CD4-positive, alpha-beta T cell treated with Interleukin-2 at 100 ng/mL for 4 hours (primary cell): ENCODE measurements at regions not wholly inside any gene's neighbourhood (a gene's known extent, or its start where the extent isn't known, plus 50 kb on each side); places are given as distances from the start of the nearest gene placed in this dataset.

Experiments
- DNase-seq: peaks from one replicate; pipeline ENCODE4 v3.0.0-alpha.2; 2020; ENCODE audit warnings: low spot score

- no peak for DNase-seq
Measured at GRCh38 chr14:101405171-101405883, 156.0 kb upstream of the DIO3 start.

DNA sequence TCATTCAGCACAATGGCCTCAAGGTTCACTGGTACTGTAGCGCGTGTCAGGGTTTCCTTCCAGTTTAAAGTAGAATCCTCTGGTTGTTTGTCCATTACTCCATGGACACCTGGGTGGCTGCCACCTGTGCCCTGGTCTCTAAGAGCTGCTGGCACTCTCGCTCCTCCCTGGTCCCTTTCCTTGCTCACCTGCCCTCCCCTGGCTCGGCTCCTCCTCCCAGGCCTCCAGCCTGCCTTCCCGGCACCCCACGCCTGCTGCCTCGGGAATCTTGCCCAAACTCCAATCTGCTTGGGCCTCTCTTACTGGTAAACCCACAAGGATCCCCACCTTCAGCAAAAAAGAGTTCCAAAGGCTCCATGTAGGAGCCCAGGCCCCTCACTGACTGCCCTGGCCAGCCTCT lies 154.4 kb upstream of the DIO3 start:
- DNase-seq: no peak

DNA sequence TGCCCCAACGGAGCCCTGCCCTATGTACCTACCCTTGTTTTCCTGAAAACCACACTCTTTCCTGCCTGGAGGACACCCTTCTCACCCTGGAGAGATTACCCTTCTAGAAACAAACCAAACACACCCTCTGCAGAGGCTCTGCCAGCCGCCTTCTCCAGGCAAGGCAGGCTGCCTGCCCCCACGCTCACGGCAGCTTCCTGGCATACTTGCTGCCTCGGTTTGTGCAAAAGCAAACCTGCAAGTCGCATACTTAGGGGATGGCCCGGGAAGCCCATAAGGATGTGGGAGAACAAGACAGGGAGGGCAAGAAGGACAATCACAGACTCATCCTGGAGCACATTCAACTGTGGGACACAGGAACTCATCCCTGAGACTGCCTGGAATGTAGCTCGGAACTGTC lies 154.0 kb upstream of the DIO3 start:
- DNase-seq: no peak

- DNase-seq: no peak
Measured at GRCh38 chr14:101408077-101408831, 153.0 kb upstream of the DIO3 start.

DNA sequence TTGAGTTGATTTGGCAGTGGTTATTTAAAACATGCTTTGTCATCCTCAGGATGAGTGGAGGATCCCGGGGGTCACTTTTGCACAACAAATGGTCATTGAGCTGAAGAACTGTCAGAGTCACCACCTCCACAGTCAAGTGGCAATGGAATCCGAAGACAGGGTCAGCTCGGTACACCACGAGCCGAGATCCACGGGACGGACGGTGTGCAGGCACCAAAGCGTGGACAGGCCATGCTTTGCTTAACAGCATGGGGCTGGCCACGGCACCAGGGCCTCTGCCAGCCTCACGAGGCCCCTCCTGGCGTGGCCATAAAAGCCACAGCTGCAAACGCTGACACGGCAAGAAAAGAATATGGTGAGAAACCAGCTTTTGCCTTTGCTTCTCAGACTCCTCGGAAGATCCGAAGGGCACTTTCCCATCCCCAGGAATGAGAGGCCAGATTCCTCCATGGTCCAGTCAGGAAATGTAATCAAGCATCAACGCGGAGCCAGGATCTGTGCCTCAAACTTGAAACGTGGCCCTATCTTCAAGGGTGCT lies 152.2 kb upstream of the DIO3 start:
- DNase-seq: no peak

GRCh38 chr14:101410126-101410525 lies 151.2 kb upstream of the DIO3 start:
- no peak for DNase-seq

DNA sequence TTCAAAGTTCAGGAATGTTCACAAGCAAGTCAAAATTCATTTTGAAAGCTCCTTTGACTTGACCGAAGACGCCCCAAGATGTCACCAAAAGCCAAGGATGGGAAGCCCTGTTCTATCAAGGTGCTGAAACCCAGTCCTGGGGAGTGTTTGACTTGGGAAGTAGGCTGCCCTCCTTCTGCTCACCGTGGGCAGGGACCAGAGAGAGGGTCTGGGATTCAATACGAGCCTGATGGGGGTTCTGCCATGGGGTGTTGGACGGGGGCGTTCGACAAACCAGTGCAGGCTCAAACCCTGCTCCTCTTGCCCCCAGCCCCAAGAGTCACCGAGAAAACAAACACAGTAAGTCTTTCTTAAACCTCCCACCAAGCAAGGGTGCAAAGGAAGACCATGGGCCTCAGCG lies 150.1 kb upstream of the DIO3 start:
- no peak for DNase-seq

DNA sequence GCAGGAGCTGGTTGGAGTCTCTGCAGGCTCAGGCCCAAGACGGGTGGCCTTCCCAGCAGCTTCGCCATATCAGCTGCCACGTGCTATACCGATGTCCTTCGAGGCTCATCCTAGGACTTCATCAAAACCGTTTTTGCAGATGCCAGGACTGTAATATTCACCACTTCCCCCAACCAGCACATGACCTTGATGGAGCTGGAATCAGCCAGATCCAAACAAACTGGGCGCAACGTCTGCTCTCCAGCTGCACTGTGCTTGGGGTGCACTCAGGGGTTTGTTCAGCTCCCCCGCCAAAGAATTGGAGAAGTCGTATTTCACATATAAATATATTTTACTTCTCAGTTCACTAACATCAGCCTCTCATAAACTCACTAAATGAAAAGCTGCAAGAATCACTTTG lies 149.5 kb upstream of the DIO3 start:
- DNase-seq: no peak

- no peak for DNase-seq
Measured at GRCh38 chr14:101412739-101413138, 148.6 kb upstream of the DIO3 start.

DNA sequence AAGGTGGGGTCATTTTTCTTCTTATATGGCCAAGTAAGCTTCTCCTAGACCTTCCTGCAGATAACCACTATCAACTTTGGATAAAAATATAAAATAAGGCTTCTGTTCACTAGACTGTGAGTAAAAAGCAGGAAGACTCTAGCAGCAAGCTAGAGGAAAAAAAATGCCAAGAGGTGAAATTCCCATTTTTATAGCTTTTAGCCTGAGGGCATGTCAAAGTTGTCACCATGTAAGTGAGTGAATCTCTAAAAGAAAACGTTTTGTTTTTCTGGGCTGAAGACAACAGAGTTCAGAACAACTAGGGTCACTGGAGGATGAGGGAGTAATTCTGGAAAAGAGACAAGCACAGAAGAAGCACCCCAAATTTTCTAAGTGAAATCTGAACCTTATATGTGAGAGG lies 143.9 kb upstream of the DIO3 start:
- DNase-seq: no peak

GRCh38 chr14:101418601-101419000 lies 142.7 kb upstream of the DIO3 start:
- no peak for DNase-seq

DNA sequence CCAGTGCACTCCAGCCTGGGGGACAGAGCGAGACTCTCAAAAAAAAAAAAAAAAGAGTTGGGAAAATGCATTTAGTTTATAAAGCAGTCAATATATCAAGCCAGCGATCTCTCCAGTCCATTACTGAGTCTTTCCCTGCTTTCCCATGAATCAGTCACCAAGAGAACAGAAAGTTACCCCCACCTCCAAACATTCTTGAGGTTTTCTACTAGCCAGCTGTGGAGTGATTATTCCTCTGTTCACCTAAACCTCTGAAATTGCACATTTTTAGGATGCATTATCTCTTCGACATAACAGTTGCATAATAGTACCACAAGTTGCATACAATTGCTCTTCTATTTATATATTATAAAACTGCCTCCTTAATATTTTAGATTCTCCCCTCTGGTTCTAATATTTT lies 134.8 kb upstream of the DIO3 start:
- no peak for DNase-seq

- no peak for DNase-seq
Measured at GRCh38 chr14:101428409-101428808, 132.9 kb upstream of the DIO3 start.

DNA sequence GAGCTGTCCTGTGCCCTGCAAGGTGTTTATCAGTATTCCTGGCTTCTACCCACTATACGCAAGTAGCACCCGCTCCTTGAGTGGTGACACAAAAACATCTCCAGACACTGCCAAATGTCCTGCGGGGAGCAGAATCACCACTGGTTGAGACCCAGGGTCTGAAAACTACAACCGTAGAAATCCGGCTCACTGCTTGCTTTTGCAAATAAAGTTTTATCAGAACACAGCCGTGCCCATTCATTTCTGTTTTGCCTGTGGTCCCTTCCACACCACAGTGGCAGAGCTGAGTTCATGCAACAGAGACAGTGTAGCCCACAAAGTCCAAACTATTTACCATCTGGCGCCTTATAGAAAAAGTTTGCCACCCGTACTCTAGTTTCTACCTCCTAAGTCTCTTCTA lies 125.7 kb upstream of the DIO3 start:
- no peak for DNase-seq

DNA sequence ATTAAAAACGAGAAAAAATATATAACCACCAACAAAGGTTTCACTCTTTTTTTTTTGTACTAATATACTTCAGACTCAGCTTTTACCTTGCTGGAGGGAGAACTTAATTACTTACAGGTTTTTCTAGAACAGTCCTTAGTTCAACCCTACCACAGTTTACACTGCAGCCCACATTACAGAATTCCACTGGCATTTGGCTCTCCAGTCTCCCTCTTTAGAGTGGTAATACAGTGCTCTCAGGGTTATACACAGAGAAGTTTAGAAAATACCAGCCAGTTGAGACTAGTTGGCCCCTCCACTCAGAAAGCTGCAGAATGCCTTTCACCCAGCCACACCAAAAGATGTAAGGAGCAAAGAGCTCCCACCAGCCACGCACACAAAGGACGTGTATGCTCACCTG lies 122.3 kb upstream of the DIO3 start:
- no peak for DNase-seq

- DNase-seq: no peak
Measured at GRCh38 chr14:101440496-101440895, 120.8 kb upstream of the DIO3 start.

DNA sequence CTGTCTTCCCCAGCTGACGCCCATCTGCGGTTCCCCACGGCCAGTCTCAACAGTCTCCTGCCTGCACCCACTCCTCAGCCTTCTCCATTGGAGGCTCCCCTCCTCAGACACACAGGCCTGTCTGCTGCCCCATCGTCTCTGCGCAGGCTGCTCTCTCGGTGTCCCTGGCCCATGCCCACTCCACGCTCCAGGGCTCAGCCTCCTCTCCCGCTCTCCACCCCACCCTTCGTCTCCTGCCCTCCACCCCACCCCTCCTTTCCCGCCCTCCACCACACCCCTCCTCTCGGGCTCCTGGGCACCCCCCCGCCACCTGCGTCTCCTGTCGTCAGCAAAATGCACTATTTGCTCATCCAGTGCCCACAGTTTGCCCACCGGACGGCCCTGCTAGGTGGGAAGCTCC lies 119.6 kb upstream of the DIO3 start:
- no peak for DNase-seq

DNA sequence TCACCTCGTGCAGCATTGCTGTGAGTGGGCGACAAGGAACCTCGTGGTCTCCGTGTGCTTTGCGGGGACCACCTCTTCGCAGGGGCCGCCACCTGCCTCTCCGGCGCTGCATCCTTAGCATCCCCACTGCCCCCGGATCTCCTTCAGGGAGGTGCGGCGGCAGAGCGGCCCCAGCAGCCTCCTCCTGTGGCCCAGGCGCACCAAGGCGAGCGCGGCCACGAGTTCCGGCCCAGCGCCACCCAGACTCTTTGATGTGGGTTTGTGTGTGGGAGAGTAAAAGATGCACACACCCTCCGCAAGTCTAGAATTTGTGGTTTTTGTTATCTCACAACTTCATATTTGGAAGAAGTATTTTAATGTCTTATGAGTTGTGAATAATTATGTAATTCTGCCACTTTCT lies 118.8 kb upstream of the DIO3 start:
- DNase-seq: peak; percentile 62

DNA sequence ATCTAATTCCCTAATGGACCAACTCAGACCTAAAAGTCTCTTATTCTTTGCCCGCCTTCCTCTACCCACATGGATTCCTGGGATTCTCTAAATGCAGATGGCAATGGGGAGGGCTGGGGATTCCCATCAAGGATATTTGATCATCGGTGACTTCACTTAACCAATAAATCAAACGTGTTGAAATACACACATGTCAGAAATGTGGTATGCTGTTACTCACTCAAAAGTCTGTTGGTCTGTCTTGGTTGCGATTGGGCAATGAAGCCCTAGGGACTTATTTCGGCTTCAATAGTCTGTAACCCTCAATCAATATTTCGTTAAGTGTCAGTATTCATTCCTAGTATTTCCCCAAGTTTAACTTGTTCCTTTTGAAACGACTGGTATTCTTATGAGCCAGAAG lies 117.2 kb upstream of the DIO3 start:
- no peak for DNase-seq

- no peak for DNase-seq
Measured at GRCh38 chr14:101445278-101445677, 116.0 kb upstream of the DIO3 start.

- no peak for DNase-seq
Measured at GRCh38 chr14:101446387-101446969, 114.8 kb upstream of the DIO3 start.

DNA sequence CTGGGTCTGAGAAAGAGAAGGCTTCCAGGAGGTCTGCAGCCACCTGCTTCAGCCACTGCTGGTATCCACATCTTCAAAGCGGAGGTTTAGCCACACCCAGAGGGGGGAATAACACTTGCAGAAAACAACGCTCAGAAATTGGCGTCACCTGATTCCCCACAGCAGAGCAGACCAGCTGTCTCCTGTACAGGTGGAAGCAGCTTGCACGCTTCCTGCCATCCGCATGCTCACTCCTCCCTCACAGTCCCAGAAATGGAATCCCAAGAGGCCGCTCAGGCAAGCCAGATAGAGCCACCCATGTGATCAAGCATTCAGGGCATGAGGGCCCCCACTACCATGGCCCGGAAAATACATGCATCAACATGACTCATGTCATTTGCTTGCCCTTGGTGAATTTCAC lies 112.2 kb upstream of the DIO3 start:
- no peak for DNase-seq

DNA sequence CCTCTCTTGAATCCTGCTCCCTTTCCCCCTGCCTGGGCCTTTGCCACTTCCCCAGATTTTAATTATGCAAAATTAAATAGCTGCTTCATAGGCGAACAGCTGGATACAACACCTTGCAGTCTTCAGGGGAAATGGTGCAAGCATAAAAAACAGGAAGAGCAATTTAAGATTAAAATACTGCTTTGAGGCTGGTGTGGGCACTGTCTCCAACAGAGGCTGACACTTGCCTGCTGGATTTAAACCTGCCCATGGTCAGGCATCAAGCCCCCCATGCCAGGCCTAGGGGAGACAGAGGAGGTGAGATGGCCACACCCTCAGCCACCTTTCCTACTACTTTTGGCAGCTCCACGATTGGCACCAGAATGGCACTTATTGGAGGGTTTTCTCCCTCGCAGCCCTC lies 110.1 kb upstream of the DIO3 start:
- DNase-seq: no peak
